Testis (tissue), 2 donors: ENCODE measurements at regions not wholly inside any gene's neighbourhood (a gene's known extent, or its start where the extent isn't known, plus 50 kb on each side); places are given as distances from the start of the nearest gene placed in this dataset.

Experiments used
- POLR2A ChIP-seq: fragments of 450-650 bp; IDR thresholded peaks from one replicate; pipeline ENCODE4 v1.6.1; 2017; ENCODE audit warnings: antibody characterized with exemption, mild to moderate bottlenecking, moderate library complexity
- TF ChIP-seq, protein P1 (sequence below), 3 experiments: fragments of 450-650 bp in 2 of 3; fragments of 200-600 bp in 1 of 3; sonication (generic) in 1 of 3; IDR thresholded peaks; one replicate each; pipeline ENCODE4 v1.5.1; 2016 to 2019; ENCODE audit warnings: antibody characterized with exemption in 3 of 3, mild to moderate bottlenecking in 2 of 3, moderate library complexity in 1 of 3

- TF ChIP-seq, protein P1, sequence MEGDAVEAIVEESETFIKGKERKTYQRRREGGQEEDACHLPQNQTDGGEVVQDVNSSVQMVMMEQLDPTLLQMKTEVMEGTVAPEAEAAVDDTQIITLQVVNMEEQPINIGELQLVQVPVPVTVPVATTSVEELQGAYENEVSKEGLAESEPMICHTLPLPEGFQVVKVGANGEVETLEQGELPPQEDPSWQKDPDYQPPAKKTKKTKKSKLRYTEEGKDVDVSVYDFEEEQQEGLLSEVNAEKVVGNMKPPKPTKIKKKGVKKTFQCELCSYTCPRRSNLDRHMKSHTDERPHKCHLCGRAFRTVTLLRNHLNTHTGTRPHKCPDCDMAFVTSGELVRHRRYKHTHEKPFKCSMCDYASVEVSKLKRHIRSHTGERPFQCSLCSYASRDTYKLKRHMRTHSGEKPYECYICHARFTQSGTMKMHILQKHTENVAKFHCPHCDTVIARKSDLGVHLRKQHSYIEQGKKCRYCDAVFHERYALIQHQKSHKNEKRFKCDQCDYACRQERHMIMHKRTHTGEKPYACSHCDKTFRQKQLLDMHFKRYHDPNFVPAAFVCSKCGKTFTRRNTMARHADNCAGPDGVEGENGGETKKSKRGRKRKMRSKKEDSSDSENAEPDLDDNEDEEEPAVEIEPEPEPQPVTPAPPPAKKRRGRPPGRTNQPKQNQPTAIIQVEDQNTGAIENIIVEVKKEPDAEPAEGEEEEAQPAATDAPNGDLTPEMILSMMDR (IDR thresholded peaks at IDR 0.05) = no peak
- no peak for TF ChIP-seq POLR2A
Measured at GRCh38 chrX:118250445-118250844, 95.5 kb upstream of the WDR44 start.
